Endothelial cell of umbilical vein (primary cell): ENCODE measurements at regions not wholly inside any gene's neighbourhood (a gene's known extent, or its start where the extent isn't known, plus 50 kb on each side); places are given as distances from the start of the nearest gene placed in this dataset.

Experiments used
- EZH2 ChIP-seq: IDR thresholded peaks from 2 replicates; pipeline ENCODE4 v1.6.1; 2012; ENCODE audit warnings: borderline replicate concordance, low read depth, mild to moderate bottlenecking, moderate library complexity, low read length, inconsistent platforms; ENCODE audit not compliant: severe bottlenecking
- JUN ChIP-seq: IDR thresholded peaks from 2 replicates; pipeline ENCODE4 v1.6.1; 2011; ENCODE audit warnings: borderline replicate concordance, low read depth; ENCODE audit not compliant: insufficient read length, insufficient read depth
- MYC ChIP-seq: IDR thresholded peaks from one replicate; pipeline ENCODE4 v1.6.1; 2011; ENCODE audit warnings: mild to moderate bottlenecking, low read depth, low read length
- POLR2A ChIP-seq: IDR thresholded peaks from 2 replicates; pipeline ENCODE4 v1.6.1; 2012; ENCODE audit warnings: low read depth, mild to moderate bottlenecking, control low read depth, low read length
- POLR2AphosphoS5 ChIP-seq: IDR thresholded peaks from 2 replicates; pipeline ENCODE4 v1.6.1; 2012; ENCODE audit warnings: low read depth, mild to moderate bottlenecking, control low read depth, low read length, moderate library complexity; ENCODE audit not compliant: insufficient read depth
- TF ChIP-seq, protein P1 (sequence below), 2 donors: IDR thresholded peaks; 1 replicate in 1 of 2; 2 replicates in 1 of 2; pipeline ENCODE4 v1.5.1; 2011; ENCODE audit warnings: low read length in 2 of 2, mild to moderate bottlenecking in 2 of 2, moderate library complexity in 2 of 2, control low read depth in 1 of 2, inconsistent platforms in 1 of 2, low read depth in 1 of 2; ENCODE audit not compliant: insufficient read depth in 1 of 2; ENCODE audit errors: extremely low read depth in 1 of 2

GRCh38 chr18:22632191-22632590 lies 214.5 kb upstream of the CTAGE1 start:
- TF ChIP-seq MYC (no peak), POLR2A (no peak), JUN (no peak), EZH2 (no peak), POLR2AphosphoS5 (no peak)
- TF ChIP-seq, protein P1, sequence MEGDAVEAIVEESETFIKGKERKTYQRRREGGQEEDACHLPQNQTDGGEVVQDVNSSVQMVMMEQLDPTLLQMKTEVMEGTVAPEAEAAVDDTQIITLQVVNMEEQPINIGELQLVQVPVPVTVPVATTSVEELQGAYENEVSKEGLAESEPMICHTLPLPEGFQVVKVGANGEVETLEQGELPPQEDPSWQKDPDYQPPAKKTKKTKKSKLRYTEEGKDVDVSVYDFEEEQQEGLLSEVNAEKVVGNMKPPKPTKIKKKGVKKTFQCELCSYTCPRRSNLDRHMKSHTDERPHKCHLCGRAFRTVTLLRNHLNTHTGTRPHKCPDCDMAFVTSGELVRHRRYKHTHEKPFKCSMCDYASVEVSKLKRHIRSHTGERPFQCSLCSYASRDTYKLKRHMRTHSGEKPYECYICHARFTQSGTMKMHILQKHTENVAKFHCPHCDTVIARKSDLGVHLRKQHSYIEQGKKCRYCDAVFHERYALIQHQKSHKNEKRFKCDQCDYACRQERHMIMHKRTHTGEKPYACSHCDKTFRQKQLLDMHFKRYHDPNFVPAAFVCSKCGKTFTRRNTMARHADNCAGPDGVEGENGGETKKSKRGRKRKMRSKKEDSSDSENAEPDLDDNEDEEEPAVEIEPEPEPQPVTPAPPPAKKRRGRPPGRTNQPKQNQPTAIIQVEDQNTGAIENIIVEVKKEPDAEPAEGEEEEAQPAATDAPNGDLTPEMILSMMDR (IDR thresholded peaks at IDR 0.05; ENCODE audit: extremely low read depth in 1 of 2, insufficient read depth in 1 of 2, low read depth in 1 of 2, low read length in 2 of 2): no peak
